Endothelial cell of umbilical vein (primary cell): ENCODE measurements at regions not wholly inside any gene's neighbourhood (a gene's known extent, or its start where the extent isn't known, plus 50 kb on each side); places are given as distances from the start of the nearest gene placed in this dataset.

Experiments
- BruUV-seq: library from RNA; stranded (reverse); fragments of 400-500 nt; replicated peaks from 2 replicates; lab custom pipeline; 2021; lab: Mats Ljungman, UMichigan
- CTCF ChIA-PET: fragments of 300-600, 350-600 bp; sonication (Branson Sonifier 250); formaldehyde crosslinking; loops from one replicate; lab custom pipeline; 2021; ENCODE audit warnings: antibody characterized with exemption, inconsistent platforms; lab: Charles Lee
- POLR2A ChIA-PET: fragments of 300-600, 350-600 bp; sonication (Branson Sonifier 250); formaldehyde crosslinking; loops from one replicate; lab custom pipeline; 2021; ENCODE audit warnings: antibody characterized with exemption, inconsistent platforms; lab: Charles Lee
- DNase-seq: peaks from one replicate; pipeline ENCODE4 v3.0.0-alpha.2; 2011; ENCODE audit warnings: low read depth, low spot score
- FAIRE-seq: peaks from 2 replicates; lab custom pipeline; 2011; peaks lifted over from hg19 to GRCh38; lab: Jason Lieb, UNC
- H2AFZ ChIP-seq: 2 replicates; pipeline ENCODE4 v1.6.0; 2012; ENCODE audit warnings: low read depth, low read length, control low read depth, inconsistent platforms
- H3K27ac ChIP-seq: 2 replicates; pipeline ENCODE4 v1.5.1; 2011; ENCODE audit warnings: low read depth, mild to moderate bottlenecking, control low read depth, low read length, moderate library complexity; ENCODE audit not compliant: insufficient read depth
- H3K27me3 ChIP-seq, 2 experiments: 2 replicates each; pipeline versions ENCODE4 v1.6.0 to v1.6.1; 2011; ENCODE audit warnings: low read length in 2 of 2, mixed read lengths in 1 of 2; ENCODE audit not compliant: control insufficient read depth in 2 of 2, insufficient read depth in 2 of 2
- H3K36me3 ChIP-seq, 2 experiments: 2 replicates in 1 of 2; 3 replicates in 1 of 2; pipeline ENCODE4 v1.5.1; 2011; ENCODE audit warnings: low read length in 2 of 2, mild to moderate bottlenecking in 1 of 2, moderate library complexity in 1 of 2; ENCODE audit not compliant: control insufficient read depth in 2 of 2, insufficient read depth in 2 of 2; ENCODE audit errors: extremely low read depth in 1 of 2
- H3K4me1 ChIP-seq: 3 replicates; pipeline ENCODE4 v1.5.1; 2011; ENCODE audit warnings: mild to moderate bottlenecking, low read length; ENCODE audit not compliant: control insufficient read depth, insufficient read depth; ENCODE audit errors: extremely low read depth
- H3K4me2 ChIP-seq: 2 replicates; pipeline ENCODE4 v1.6.1; 2011; ENCODE audit warnings: low read length, control low read depth, mixed read lengths; ENCODE audit not compliant: insufficient read depth
- H3K4me3 ChIP-seq, 3 experiments: fragments of 200-600 bp in 1 of 3; sonication (generic), shearing (Covaris generic) in 1 of 3; replicated peaks in 1 of 3; 2 replicates each; pipeline ENCODE4 v1.5.1; 2011 to 2016; ENCODE audit warnings: control low read depth in 3 of 3, low read length in 3 of 3, mild to moderate bottlenecking in 2 of 3, inconsistent platforms in 1 of 3, low read depth in 1 of 3, moderate library complexity in 1 of 3; ENCODE audit not compliant: insufficient read depth in 1 of 3
- H3K79me2 ChIP-seq: 2 replicates; pipeline ENCODE4 v1.6.0; 2012; ENCODE audit warnings: low read length, inconsistent platforms; ENCODE audit not compliant: control insufficient read depth, insufficient read depth
- H3K9ac ChIP-seq: replicated peaks from 2 replicates; pipeline ENCODE3; 2011; ENCODE audit warnings: low read length, control low read depth; ENCODE audit not compliant: insufficient read depth; ENCODE audit errors: extremely low read depth
- H3K9me1 ChIP-seq: replicated peaks from 3 replicates; pipeline ENCODE4 v1.6.0; 2011; ENCODE audit warnings: mild to moderate bottlenecking, low read length; ENCODE audit not compliant: control insufficient read depth, insufficient read depth; ENCODE audit errors: extremely low read depth
- H3K9me3 ChIP-seq: replicated peaks from 2 replicates; pipeline ENCODE4 v1.5.1; 2012; ENCODE audit warnings: low read length, inconsistent platforms; ENCODE audit not compliant: control insufficient read depth, insufficient read depth
- H4K20me1 ChIP-seq: replicated peaks from 2 replicates; pipeline ENCODE3; 2011; ENCODE audit warnings: mild to moderate bottlenecking, low read length; ENCODE audit not compliant: control insufficient read depth, insufficient read depth; ENCODE audit errors: extremely low read depth
- CTCF ChIP-seq, 2 donors: IDR thresholded peaks; 1 replicate in 1 of 2; 2 replicates in 1 of 2; pipeline ENCODE4 v1.5.1; 2011; ENCODE audit warnings: low read length in 2 of 2, mild to moderate bottlenecking in 2 of 2, moderate library complexity in 2 of 2, control low read depth in 1 of 2, inconsistent platforms in 1 of 2, low read depth in 1 of 2; ENCODE audit not compliant: insufficient read depth in 1 of 2; ENCODE audit errors: extremely low read depth in 1 of 2
- EZH2 ChIP-seq: IDR thresholded peaks from 2 replicates; pipeline ENCODE4 v1.6.1; 2012; ENCODE audit warnings: borderline replicate concordance, low read depth, mild to moderate bottlenecking, moderate library complexity, low read length, inconsistent platforms; ENCODE audit not compliant: severe bottlenecking
- FOS ChIP-seq: IDR thresholded peaks from 2 replicates; pipeline ENCODE4 v1.6.1; 2011; ENCODE audit warnings: mild to moderate bottlenecking, low read length, moderate library complexity, borderline replicate concordance; ENCODE audit not compliant: insufficient read depth
- GATA2 ChIP-seq: IDR thresholded peaks from 2 replicates; pipeline ENCODE4 v1.7.0; 2011; ENCODE audit warnings: low read depth, mild to moderate bottlenecking, moderate library complexity, mixed read lengths, low read length; ENCODE audit not compliant: insufficient read length, insufficient read depth
- JUN ChIP-seq: IDR thresholded peaks from 2 replicates; pipeline ENCODE4 v1.6.1; 2011; ENCODE audit warnings: borderline replicate concordance, low read depth; ENCODE audit not compliant: insufficient read length, insufficient read depth
- MYC ChIP-seq: IDR thresholded peaks from one replicate; pipeline ENCODE4 v1.6.1; 2011; ENCODE audit warnings: mild to moderate bottlenecking, low read depth, low read length
- POLR2A ChIP-seq: IDR thresholded peaks from 2 replicates; pipeline ENCODE4 v1.6.1; 2012; ENCODE audit warnings: low read depth, mild to moderate bottlenecking, control low read depth, low read length
- POLR2AphosphoS5 ChIP-seq: IDR thresholded peaks from 2 replicates; pipeline ENCODE4 v1.6.1; 2012; ENCODE audit warnings: low read depth, mild to moderate bottlenecking, control low read depth, low read length, moderate library complexity; ENCODE audit not compliant: insufficient read depth
- dilution Hi-C: fragments of 300-500 bp; cut with MboI; formaldehyde crosslinking; loops from one replicate; pipeline ENCODE4 v1.15.0; 2019; ENCODE audit warnings: low sequenced_read_pairs; ENCODE audit not compliant: extremely low pct_ligation_motif_present
- intact Hi-C: fragments of 100-400 bp; cut with micrococcal nuclease; formaldehyde crosslinking; loops from one replicate; pipeline ENCODE4 v1.10.0; 2022
- TF ChIP-seq, protein P1 (sequence below): IDR thresholded peaks from 2 replicates; pipeline ENCODE4 v1.6.1; 2011; ENCODE audit not compliant: insufficient read depth, insufficient read length

GRCh38 chr4:14552119-14552518 is 450.2 kb upstream of the CPEB2 start:
- no peak overlapping the region for H3K27ac ChIP-seq
- no peaks in the 10 kb centered on the region for H3K27me3 ChIP-seq
- intact Hi-C loops: no loop called here
- H3K79me2 ChIP-seq: no peaks in the 10 kb centered on the region
- H3K4me3 ChIP-seq: no peak overlapping the region
- no TSS peak for BruUV-seq
- H2AFZ ChIP-seq: no peak overlapping the region
- no peaks in the 10 kb centered on the region for H3K9me3 ChIP-seq
- no peak for TF ChIP-seq POLR2A
- TF ChIP-seq CTCF (IDR thresholded peaks at IDR 0.05; ENCODE audit: extremely low read depth in 1 of 2, insufficient read depth in 1 of 2, low read depth in 1 of 2, low read length in 2 of 2): no peak
- ChIA-PET POLR2A (no interaction called here), CTCF (no interaction called here)
- dilution Hi-C loops: no loop called here
- DNase-seq (no peak), FAIRE-seq (no peak)
- no peak overlapping the region for H3K9ac ChIP-seq
- no peaks in the 10 kb centered on the region for H3K36me3 ChIP-seq
- H4K20me1 ChIP-seq: no peaks in the 10 kb centered on the region
- no peaks in the 10 kb centered on the region for H3K4me1 ChIP-seq
- H3K4me2 ChIP-seq: no peak overlapping the region
- H3K9me1 ChIP-seq: no peaks in the 10 kb centered on the region

- DNase-seq (no peak), FAIRE-seq (no peak)
- H3K4me1 ChIP-seq: no peaks in the 10 kb centered on the region
- H3K4me3 ChIP-seq: no peak overlapping the region
- no peak overlapping the region for H3K27ac ChIP-seq
- dilution Hi-C loops: no loop called here
- H3K9me3 ChIP-seq: no peaks in the 10 kb centered on the region
- CTCF ChIA-PET: no interaction called here
- TF ChIP-seq GATA2 (no peak), MYC (no peak), FOS (no peak), POLR2A (no peak), CTCF (IDR thresholded peaks at IDR 0.05; ENCODE audit: extremely low read depth in 1 of 2, insufficient read depth in 1 of 2, low read depth in 1 of 2, low read length in 2 of 2) (no peak), POLR2AphosphoS5 (no peak), EZH2 (no peak), JUN (no peak)
- TF ChIP-seq, protein P1, sequence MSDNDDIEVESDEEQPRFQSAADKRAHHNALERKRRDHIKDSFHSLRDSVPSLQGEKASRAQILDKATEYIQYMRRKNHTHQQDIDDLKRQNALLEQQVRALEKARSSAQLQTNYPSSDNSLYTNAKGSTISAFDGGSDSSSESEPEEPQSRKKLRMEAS: no peak
- H3K79me2 ChIP-seq: no peaks in the 10 kb centered on the region
- H3K36me3 ChIP-seq: no peaks in the 10 kb centered on the region
- H3K27me3 ChIP-seq: no peaks in the 10 kb centered on the region
- intact Hi-C loops: no loop called here
- no peak overlapping the region for H3K9ac ChIP-seq
- BruUV-seq: no TSS peak
- POLR2A ChIA-PET: no interaction called here
- H3K4me2 ChIP-seq: no peak overlapping the region
- H3K9me1 ChIP-seq: no peaks in the 10 kb centered on the region
- no peaks in the 10 kb centered on the region for H4K20me1 ChIP-seq
- H2AFZ ChIP-seq: no peak overlapping the region
Measured at GRCh38 chr4:14559646-14560045, 442.6 kb upstream of the CPEB2 start.
